GM23338 (cell line): ENCODE measurements at regions not wholly inside any gene's neighbourhood (a gene's known extent, or its start where the extent isn't known, plus 50 kb on each side); places are given as distances from the start of the nearest gene placed in this dataset.

Experiments
- ATAC-seq: fragments of 200-7000 bp; cut with Tn5 transposase; 3 replicates; pipeline ENCODE4 v1.9.1; 2020
- DNase-seq: peaks from one replicate; pipeline ENCODE4 v3.0.0-alpha.2; 2015; ENCODE audit warnings: low spot score
- H2AFZ ChIP-seq: fragments of 200-600 bp; sonication (generic); 2 replicates; pipeline ENCODE4 v1.8.0; 2016; ENCODE audit warnings: antibody characterized with exemption, mild to moderate bottlenecking, moderate library complexity
- H3F3A ChIP-seq: fragments of 200-600 bp; sonication (generic); replicated peaks from 2 replicates; pipeline ENCODE4 v1.8.0; 2017; ENCODE audit warnings: antibody characterized with exemption, mixed run types, low read depth
- H3K27ac ChIP-seq: fragments of 200-600 bp; sonication (generic); 2 replicates; pipeline ENCODE4 v1.6.1; 2016; ENCODE audit warnings: low read depth
- H3K27me3 ChIP-seq: fragments of 200-600 bp; sonication (generic); 2 replicates; pipeline ENCODE4 v1.8.0; 2016; ENCODE audit warnings: mild to moderate bottlenecking, mixed run types, moderate library complexity; ENCODE audit not compliant: insufficient read depth
- H3K36me3 ChIP-seq: fragments of 200-600 bp; sonication (generic); 2 replicates; pipeline ENCODE4 v1.8.0; 2016; ENCODE audit warnings: mild to moderate bottlenecking; ENCODE audit not compliant: insufficient read depth
- H3K4me1 ChIP-seq: fragments of 200-600 bp; sonication (generic); 2 replicates; pipeline ENCODE4 v1.8.0; 2016; ENCODE audit warnings: mild to moderate bottlenecking, moderate library complexity; ENCODE audit not compliant: insufficient read depth
- H3K4me2 ChIP-seq: fragments of 200-600 bp; sonication (generic); 2 replicates; pipeline ENCODE4 v1.7.1; 2017; ENCODE audit warnings: mixed run types
- H3K4me3 ChIP-seq: fragments of 200-600 bp; sonication (generic); 2 replicates; pipeline ENCODE4 v1.6.1; 2016; ENCODE audit warnings: mixed run types
- H3K79me2 ChIP-seq: fragments of 200-600 bp; sonication (generic); replicated peaks from 2 replicates; pipeline ENCODE4 v1.8.0; 2017; ENCODE audit warnings: mild to moderate bottlenecking; ENCODE audit not compliant: insufficient read depth
- H3K9me2 ChIP-seq: fragments of 200-600 bp; sonication (generic); 2 replicates; pipeline ENCODE4 v1.8.0; 2017; ENCODE audit not compliant: insufficient read depth
- H4K20me1 ChIP-seq: fragments of 200-600 bp; sonication (generic); replicated peaks from 2 replicates; pipeline ENCODE4 v1.8.0; 2017; ENCODE audit warnings: mild to moderate bottlenecking; ENCODE audit not compliant: insufficient read depth
- H3K27ac Mint-ChIP-seq: 2 replicates; pipeline ENCODE4 v1.8.0; 2020; ENCODE audit warnings: inconsistent platforms, mild to moderate bottlenecking, moderate library complexity, mixed read lengths
- H3K27me3 Mint-ChIP-seq: 3 replicates; pipeline ENCODE4 v1.8.0; 2022; ENCODE audit warnings: low read depth, mild to moderate bottlenecking, moderate library complexity, mixed read lengths, inconsistent platforms; ENCODE audit not compliant: insufficient read depth, poor library complexity
- H3K36me3 Mint-ChIP-seq: 3 replicates; pipeline ENCODE4 v1.8.0; 2021; ENCODE audit warnings: low read depth, mild to moderate bottlenecking, inconsistent platforms, moderate library complexity, mixed read lengths
- H3K4me1 Mint-ChIP-seq: 3 replicates; pipeline ENCODE4 v1.8.0; 2020; ENCODE audit warnings: mild to moderate bottlenecking, inconsistent platforms, mixed read lengths
- H3K4me3 Mint-ChIP-seq: 3 replicates; pipeline ENCODE4 v1.8.0; 2021; ENCODE audit warnings: moderate library complexity, mild to moderate bottlenecking, inconsistent platforms, mixed read lengths
- H3K9me3 Mint-ChIP-seq: 3 replicates; pipeline ENCODE4 v1.8.0; 2020; ENCODE audit warnings: moderate library complexity, mild to moderate bottlenecking, inconsistent platforms, mixed read lengths
- EZH2 ChIP-seq: fragments of 200-600 bp; sonication (generic); IDR thresholded peaks from one replicate; pipeline ENCODE4 v1.8.0; 2017; ENCODE audit warnings: antibody characterized with exemption, mild to moderate bottlenecking, low read depth; ENCODE audit not compliant: unreplicated experiment
- EZH2phosphoT487 ChIP-seq: fragments of 200-600 bp; sonication (generic); IDR thresholded peaks from one replicate; pipeline ENCODE4 v1.8.1; 2018; ENCODE audit warnings: antibody characterized with exemption; ENCODE audit not compliant: unreplicated experiment
- JUNB ChIP-seq: IDR thresholded peaks from one replicate; pipeline ENCODE4 v1.6.1; 2016; ENCODE audit warnings: antibody characterized with exemption; ENCODE audit not compliant: unreplicated experiment
- NANOG ChIP-seq: IDR thresholded peaks from 2 replicates; pipeline ENCODE4 v1.6.1; 2016; ENCODE audit warnings: antibody characterized with exemption, borderline replicate concordance
- POLR2AphosphoS5 ChIP-seq: IDR thresholded peaks from 2 replicates; pipeline ENCODE4 v1.6.1; 2016; ENCODE audit warnings: antibody characterized with exemption, low read depth
- STAT1 ChIP-seq: IDR thresholded peaks from one replicate; pipeline ENCODE4 v1.6.1; 2016; ENCODE audit warnings: antibody characterized with exemption; ENCODE audit not compliant: unreplicated experiment
- ZNF114 ChIP-seq: fragments of 250-450 bp; sonication (Bioruptor Pico); IDR thresholded peaks from 2 replicates; pipeline ENCODE4 v1.5.0; 2020; ENCODE audit warnings: mild to moderate bottlenecking, moderate library complexity
- TF ChIP-seq, protein P1 (sequence below), 2 experiments: fragments of 200-600 bp in 1 of 2; sonication (generic) in 1 of 2; conservative IDR thresholded peaks; 2 replicates each; pipeline versions ENCODE4 v1.5.1 to v1.6.1; 2016 to 2017; ENCODE audit warnings: antibody characterized with exemption in 2 of 2, low read depth in 2 of 2, mild to moderate bottlenecking in 2 of 2, moderate library complexity in 1 of 2
- TF ChIP-seq, protein P2 (sequence below): IDR thresholded peaks from one replicate; pipeline ENCODE4 v1.6.1; 2018; ENCODE audit warnings: antibody characterized with exemption; ENCODE audit not compliant: unreplicated experiment
- TF ChIP-seq, protein P3 (sequence below): IDR thresholded peaks from 2 replicates; pipeline ENCODE4 v1.6.1; 2016; ENCODE audit warnings: antibody characterized with exemption
- TF ChIP-seq, protein P4 (sequence below): fragments of 250-450 bp; sonication (Bioruptor Pico); IDR thresholded peaks from 2 replicates; pipeline ENCODE4 v1.5.0; 2020; ENCODE audit warnings: mild to moderate bottlenecking, moderate library complexity

DNA sequence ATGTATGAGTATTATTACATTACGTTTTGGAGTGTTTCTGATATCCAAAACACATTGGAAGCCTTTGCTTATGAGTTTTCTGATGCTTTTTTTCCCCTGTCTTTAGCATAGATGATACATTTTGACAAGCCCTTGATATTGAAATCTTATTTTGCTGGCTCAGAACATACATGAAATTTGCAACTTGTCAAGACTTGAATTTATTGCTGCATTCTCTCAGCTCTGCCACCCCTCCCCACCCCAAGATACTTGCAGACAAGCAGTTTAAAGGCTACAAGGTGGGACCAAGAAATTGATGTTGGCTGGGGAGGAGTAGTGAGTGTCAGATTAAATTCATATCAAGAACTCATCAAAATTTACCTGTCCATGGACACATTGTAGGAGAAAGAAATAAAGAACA, 160.2 kb downstream of the GJA1 start (continued):
- TF ChIP-seq, protein P1, sequence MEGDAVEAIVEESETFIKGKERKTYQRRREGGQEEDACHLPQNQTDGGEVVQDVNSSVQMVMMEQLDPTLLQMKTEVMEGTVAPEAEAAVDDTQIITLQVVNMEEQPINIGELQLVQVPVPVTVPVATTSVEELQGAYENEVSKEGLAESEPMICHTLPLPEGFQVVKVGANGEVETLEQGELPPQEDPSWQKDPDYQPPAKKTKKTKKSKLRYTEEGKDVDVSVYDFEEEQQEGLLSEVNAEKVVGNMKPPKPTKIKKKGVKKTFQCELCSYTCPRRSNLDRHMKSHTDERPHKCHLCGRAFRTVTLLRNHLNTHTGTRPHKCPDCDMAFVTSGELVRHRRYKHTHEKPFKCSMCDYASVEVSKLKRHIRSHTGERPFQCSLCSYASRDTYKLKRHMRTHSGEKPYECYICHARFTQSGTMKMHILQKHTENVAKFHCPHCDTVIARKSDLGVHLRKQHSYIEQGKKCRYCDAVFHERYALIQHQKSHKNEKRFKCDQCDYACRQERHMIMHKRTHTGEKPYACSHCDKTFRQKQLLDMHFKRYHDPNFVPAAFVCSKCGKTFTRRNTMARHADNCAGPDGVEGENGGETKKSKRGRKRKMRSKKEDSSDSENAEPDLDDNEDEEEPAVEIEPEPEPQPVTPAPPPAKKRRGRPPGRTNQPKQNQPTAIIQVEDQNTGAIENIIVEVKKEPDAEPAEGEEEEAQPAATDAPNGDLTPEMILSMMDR (conservative IDR thresholded peaks at IDR 0.05; ENCODE audit: low read depth in 2 of 2): no peak
- no peak for TF ChIP-seq NANOG

DNA sequence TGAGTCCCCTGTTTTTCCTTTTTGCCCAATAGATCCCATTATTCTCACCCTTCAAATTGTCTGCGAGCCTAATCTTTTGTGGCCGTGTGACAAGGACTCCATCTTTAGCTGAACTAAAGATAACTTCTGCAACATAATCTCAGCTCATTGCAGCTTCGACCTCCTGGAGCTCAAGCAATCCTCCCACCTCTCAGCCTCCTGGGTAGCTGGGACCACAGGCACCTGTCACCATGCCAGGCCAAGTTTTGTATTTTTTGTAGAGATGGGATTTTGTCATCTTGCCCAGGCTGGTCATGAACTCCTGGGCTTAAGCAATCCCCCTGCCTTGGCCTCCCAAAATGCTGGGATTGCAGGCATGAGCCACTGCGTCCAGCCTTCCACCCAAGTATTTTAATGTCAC, 161.0 kb downstream of the GJA1 start:
- Histone ChIP-seq H3K27me3 (no peaks in the 10 kb centered on the region), H3K27ac (no peak overlapping the region), H3K4me3 (no peak overlapping the region), H3F3A (no peaks in the 10 kb centered on the region), H3K4me1 (no peaks in the 10 kb centered on the region), H4K20me1 (no peaks in the 10 kb centered on the region), H2AFZ (no peak overlapping the region), H3K79me2 (no peaks in the 10 kb centered on the region), H3K9me2 (no peaks in the 10 kb centered on the region), H3K4me2 (no peak overlapping the region), H3K36me3 (no peaks in the 10 kb centered on the region)
- Mint-ChIP-seq H3K36me3 (no peaks in the 10 kb centered on the region), H3K4me3 (no peak overlapping the region), H3K4me1 (peaks cover 3% of the 10 kb centered on the region; the same call in 1 of the 3 replicates), H3K9me3 (no peaks in the 10 kb centered on the region), H3K27ac (no peak overlapping the region), H3K27me3 (no peaks in the 10 kb centered on the region)
- DNase-seq (no peak), ATAC-seq (no peak)
- TF ChIP-seq NANOG (no peak), ZNF114 (no peak), POLR2AphosphoS5 (no peak), EZH2 (no peak), JUNB (no peak), STAT1 (no peak), EZH2phosphoT487 (no peak)
- TF ChIP-seq, protein P1 (conservative IDR thresholded peaks at IDR 0.05; ENCODE audit: low read depth in 2 of 2): no peak
- TF ChIP-seq, protein P2, sequence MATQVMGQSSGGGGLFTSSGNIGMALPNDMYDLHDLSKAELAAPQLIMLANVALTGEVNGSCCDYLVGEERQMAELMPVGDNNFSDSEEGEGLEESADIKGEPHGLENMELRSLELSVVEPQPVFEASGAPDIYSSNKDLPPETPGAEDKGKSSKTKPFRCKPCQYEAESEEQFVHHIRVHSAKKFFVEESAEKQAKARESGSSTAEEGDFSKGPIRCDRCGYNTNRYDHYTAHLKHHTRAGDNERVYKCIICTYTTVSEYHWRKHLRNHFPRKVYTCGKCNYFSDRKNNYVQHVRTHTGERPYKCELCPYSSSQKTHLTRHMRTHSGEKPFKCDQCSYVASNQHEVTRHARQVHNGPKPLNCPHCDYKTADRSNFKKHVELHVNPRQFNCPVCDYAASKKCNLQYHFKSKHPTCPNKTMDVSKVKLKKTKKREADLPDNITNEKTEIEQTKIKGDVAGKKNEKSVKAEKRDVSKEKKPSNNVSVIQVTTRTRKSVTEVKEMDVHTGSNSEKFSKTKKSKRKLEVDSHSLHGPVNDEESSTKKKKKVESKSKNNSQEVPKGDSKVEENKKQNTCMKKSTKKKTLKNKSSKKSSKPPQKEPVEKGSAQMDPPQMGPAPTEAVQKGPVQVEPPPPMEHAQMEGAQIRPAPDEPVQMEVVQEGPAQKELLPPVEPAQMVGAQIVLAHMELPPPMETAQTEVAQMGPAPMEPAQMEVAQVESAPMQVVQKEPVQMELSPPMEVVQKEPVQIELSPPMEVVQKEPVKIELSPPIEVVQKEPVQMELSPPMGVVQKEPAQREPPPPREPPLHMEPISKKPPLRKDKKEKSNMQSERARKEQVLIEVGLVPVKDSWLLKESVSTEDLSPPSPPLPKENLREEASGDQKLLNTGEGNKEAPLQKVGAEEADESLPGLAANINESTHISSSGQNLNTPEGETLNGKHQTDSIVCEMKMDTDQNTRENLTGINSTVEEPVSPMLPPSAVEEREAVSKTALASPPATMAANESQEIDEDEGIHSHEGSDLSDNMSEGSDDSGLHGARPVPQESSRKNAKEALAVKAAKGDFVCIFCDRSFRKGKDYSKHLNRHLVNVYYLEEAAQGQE: no peak
- TF ChIP-seq, protein P3, sequence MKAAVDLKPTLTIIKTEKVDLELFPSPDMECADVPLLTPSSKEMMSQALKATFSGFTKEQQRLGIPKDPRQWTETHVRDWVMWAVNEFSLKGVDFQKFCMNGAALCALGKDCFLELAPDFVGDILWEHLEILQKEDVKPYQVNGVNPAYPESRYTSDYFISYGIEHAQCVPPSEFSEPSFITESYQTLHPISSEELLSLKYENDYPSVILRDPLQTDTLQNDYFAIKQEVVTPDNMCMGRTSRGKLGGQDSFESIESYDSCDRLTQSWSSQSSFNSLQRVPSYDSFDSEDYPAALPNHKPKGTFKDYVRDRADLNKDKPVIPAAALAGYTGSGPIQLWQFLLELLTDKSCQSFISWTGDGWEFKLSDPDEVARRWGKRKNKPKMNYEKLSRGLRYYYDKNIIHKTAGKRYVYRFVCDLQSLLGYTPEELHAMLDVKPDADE: no peak
- TF ChIP-seq, protein P4, sequence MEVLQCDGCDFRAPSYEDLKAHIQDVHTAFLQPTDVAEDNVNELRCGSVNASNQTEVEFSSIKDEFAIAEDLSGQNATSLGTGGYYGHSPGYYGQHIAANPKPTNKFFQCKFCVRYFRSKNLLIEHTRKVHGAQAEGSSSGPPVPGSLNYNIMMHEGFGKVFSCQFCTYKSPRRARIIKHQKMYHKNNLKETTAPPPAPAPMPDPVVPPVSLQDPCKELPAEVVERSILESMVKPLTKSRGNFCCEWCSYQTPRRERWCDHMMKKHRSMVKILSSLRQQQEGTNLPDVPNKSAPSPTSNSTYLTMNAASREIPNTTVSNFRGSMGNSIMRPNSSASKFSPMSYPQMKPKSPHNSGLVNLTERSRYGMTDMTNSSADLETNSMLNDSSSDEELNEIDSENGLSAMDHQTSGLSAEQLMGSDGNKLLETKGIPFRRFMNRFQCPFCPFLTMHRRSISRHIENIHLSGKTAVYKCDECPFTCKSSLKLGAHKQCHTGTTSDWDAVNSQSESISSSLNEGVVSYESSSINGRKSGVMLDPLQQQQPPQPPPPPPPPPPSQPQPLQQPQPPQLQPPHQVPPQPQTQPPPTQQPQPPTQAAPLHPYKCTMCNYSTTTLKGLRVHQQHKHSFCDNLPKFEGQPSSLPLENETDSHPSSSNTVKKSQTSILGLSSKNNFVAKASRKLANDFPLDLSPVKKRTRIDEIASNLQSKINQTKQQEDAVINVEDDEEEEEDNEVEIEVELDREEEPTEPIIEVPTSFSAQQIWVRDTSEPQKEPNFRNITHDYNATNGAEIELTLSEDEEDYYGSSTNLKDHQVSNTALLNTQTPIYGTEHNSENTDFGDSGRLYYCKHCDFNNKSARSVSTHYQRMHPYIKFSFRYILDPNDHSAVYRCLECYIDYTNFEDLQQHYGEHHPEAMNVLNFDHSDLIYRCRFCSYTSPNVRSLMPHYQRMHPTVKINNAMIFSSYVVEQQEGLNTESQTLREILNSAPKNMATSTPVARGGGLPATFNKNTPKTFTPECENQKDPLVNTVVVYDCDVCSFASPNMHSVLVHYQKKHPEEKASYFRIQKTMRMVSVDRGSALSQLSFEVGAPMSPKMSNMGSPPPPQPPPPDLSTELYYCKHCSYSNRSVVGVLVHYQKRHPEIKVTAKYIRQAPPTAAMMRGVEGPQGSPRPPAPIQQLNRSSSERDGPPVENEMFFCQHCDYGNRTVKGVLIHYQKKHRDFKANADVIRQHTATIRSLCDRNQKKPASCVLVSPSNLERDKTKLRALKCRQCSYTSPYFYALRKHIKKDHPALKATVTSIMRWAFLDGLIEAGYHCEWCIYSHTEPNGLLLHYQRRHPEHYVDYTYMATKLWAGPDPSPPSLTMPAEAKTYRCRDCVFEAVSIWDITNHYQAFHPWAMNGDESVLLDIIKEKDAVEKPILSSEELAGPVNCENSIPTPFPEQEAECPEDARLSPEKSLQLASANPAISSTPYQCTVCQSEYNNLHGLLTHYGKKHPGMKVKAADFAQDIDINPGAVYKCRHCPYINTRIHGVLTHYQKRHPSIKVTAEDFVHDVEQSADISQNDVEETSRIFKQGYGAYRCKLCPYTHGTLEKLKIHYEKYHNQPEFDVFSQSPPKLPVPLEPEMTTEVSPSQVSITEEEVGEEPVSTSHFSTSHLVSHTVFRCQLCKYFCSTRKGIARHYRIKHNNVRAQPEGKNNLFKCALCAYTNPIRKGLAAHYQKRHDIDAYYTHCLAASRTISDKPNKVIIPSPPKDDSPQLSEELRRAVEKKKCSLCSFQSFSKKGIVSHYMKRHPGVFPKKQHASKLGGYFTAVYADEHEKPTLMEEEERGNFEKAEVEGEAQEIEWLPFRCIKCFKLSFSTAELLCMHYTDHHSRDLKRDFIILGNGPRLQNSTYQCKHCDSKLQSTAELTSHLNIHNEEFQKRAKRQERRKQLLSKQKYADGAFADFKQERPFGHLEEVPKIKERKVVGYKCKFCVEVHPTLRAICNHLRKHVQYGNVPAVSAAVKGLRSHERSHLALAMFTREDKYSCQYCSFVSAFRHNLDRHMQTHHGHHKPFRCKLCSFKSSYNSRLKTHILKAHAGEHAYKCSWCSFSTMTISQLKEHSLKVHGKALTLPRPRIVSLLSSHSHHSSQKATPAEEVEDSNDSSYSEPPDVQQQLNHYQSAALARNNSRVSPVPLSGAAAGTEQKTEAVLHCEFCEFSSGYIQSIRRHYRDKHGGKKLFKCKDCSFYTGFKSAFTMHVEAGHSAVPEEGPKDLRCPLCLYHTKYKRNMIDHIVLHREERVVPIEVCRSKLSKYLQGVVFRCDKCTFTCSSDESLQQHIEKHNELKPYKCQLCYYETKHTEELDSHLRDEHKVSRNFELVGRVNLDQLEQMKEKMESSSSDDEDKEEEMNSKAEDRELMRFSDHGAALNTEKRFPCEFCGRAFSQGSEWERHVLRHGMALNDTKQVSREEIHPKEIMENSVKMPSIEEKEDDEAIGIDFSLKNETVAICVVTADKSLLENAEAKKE (CRISPR knock-in tag): no peak
